PFSK-1 (cell line): ENCODE measurements at regions not wholly inside any gene's neighbourhood (a gene's known extent, or its start where the extent isn't known, plus 50 kb on each side); places are given as distances from the start of the nearest gene placed in this dataset.

Experiments
- FOXP2 ChIP-seq: optimal IDR thresholded peaks from 2 replicates; pipeline ENCODE3; 2011; ENCODE audit warnings: borderline replicate concordance, control low read depth, inconsistent platforms; ENCODE audit not compliant: insufficient read depth; ENCODE audit errors: extremely low read length, extremely low read depth
- POLR2AphosphoS5 ChIP-seq: IDR thresholded peaks from 2 replicates; pipeline ENCODE4 v1.6.1; 2012; ENCODE audit warnings: low read depth, mild to moderate bottlenecking, control low read depth, low read length, moderate library complexity
- REST ChIP-seq, 2 experiments: IDR thresholded peaks; 2 replicates each; pipeline versions ENCODE4 v1.6.1 to v1.8.0; 2011 to 2012; ENCODE audit warnings: low read depth in 2 of 2, low read length in 2 of 2, control low read depth in 1 of 2, inconsistent platforms in 1 of 2, mild to moderate bottlenecking in 1 of 2, moderate library complexity in 1 of 2; ENCODE audit not compliant: insufficient read depth in 1 of 2
- SIN3A ChIP-seq: IDR thresholded peaks from 2 replicates; pipeline ENCODE4 v1.6.1; 2012; ENCODE audit warnings: mild to moderate bottlenecking, low read length, moderate library complexity, borderline replicate concordance; ENCODE audit not compliant: insufficient read depth
- TAF1 ChIP-seq: IDR thresholded peaks from 2 replicates; pipeline ENCODE4 v1.6.1; 2012; ENCODE audit warnings: low read length, control low read depth, borderline replicate concordance; ENCODE audit not compliant: insufficient read depth

- TF ChIP-seq FOXP2 (no peak), TAF1 (no peak), SIN3A (no peak), REST (IDR thresholded peaks at IDR 0.05; ENCODE audit: insufficient read depth in 1 of 2, low read depth in 2 of 2, low read length in 2 of 2) (no peak), POLR2AphosphoS5 (no peak)
These were observed 151.9 kb upstream of the ATF7IP start for GRCh38 chr12:14213542-14213941.

GRCh38 chr12:14214495-14214894 lies 151.0 kb upstream of the ATF7IP start:
- no peak for TF ChIP-seq REST (IDR thresholded peaks at IDR 0.05; ENCODE audit: insufficient read depth in 1 of 2, low read depth in 2 of 2, low read length in 2 of 2)
- no peak for TF ChIP-seq POLR2AphosphoS5
- no peak for TF ChIP-seq SIN3A

- no peak for TF ChIP-seq FOXP2
These were observed 148.8 kb upstream of the ATF7IP start for GRCh38 chr12:14216405-14217294.

- no peak for TF ChIP-seq TAF1
- TF ChIP-seq FOXP2 = no peak
- no peak for TF ChIP-seq SIN3A
- TF ChIP-seq POLR2AphosphoS5 = no peak
- no peak for TF ChIP-seq REST (IDR thresholded peaks at IDR 0.05; ENCODE audit: insufficient read depth in 1 of 2, low read depth in 2 of 2, low read length in 2 of 2)
These were observed 146.3 kb upstream of the ATF7IP start for GRCh38 chr12:14219156-14219555.

- TF ChIP-seq SIN3A (no peak), POLR2AphosphoS5 (no peak), TAF1 (no peak), REST (IDR thresholded peaks at IDR 0.05; ENCODE audit: insufficient read depth in 1 of 2, low read depth in 2 of 2, low read length in 2 of 2) (no peak), FOXP2 (no peak)
These were observed 140.4 kb upstream of the ATF7IP start for GRCh38 chr12:14225064-14225463.
